ENCODE measurements at regions not wholly inside any gene's neighbourhood (a gene's known extent, or its start where the extent isn't known, plus 50 kb on each side); places are given as distances from the start of the nearest gene placed in this dataset.
"Not testable (repeated sequence)": the region's sequence is repeated elsewhere in the genome, so short reads cannot be mapped to it uniquely, and the experiment has no call there.

DNA sequence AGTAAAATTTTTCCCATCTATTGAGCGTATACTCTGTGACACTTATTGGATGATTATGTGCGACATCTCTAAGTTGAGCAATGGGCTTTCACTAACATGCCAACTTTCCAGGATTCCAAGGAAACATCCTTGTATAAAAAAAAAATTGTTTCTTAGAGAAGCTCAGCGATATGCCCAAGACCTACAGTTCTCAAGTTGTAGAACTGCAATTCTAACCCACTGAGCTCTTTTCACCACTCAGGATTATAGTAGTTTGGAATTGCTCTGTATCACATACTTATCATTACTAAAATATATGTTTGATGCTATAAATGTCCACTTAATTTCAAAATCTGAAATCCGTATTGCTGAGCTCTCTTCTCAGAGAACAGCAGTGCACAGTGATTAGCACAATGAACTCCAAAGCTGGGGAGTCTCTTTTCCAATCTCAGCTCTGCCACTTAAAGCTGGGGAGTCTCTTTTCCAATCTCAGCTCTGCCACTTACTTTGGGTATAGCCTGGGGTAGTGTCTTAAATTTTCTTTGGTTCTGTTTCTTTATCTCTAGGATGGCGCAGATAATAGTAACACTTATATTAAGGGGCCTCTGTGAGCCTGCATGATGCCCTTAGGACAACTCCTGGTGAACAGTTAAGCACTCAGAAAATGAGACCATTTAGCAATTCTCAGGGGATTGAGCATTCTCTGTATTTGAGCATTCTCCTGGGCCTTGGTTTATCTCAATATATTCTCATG, 1722.2 kb upstream of the AGA start:
- no peak for FAIRE-seq

DNA sequence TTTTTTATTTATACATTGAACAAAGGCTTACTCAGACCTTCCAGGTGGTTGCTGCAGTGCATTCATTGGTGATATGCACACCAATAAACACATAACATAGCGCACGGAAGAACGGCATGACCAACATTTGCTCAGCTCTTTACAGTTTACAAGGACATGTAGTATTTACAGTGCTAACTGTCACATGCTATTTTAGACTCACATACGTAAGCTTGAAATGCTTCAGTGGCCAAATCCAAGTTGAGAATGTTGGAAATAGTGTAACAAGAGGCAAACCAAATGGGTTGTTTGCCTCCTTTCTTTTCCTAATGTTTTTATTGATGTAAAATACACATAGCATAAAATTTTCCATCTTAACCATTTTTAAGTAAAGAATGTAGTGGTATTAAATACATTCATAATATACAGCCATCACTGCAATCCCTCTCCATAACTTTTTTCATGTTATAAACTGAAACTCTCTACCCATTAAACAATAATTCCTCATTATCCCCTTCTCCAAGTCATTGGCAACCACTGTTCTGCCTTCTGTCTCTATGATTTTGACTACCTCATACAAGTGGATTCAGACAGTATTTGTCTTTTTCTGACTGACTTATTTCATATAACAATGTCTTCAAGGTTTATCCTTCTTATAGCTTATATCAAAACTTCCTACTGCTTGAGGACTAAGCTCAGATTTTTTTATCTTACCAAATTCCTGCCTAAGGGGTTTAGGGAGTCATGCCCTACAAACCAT, 1722.9 kb upstream of the AGA start:
- no peak for FAIRE-seq

DNA sequence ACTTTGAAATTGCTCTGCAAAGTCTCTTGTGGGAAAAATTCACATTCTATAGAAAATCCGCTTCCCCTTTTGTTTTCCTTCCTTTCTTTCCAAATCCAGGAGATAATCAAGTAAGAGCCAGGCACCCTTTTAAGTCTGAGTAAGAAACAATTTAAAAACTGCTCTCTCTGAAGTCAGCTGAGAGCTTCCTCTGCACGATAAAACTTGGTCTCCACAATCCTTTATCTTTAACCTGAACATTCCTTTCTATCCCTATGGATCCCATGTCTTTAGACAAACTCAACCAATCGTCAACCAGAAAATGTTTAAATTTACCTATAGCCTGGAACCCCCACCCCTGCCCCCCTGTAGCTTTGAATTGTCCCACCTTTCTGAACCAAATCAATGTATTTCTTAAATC, 1723.6 kb upstream of the AGA start:
- no peak for FAIRE-seq

DNA sequence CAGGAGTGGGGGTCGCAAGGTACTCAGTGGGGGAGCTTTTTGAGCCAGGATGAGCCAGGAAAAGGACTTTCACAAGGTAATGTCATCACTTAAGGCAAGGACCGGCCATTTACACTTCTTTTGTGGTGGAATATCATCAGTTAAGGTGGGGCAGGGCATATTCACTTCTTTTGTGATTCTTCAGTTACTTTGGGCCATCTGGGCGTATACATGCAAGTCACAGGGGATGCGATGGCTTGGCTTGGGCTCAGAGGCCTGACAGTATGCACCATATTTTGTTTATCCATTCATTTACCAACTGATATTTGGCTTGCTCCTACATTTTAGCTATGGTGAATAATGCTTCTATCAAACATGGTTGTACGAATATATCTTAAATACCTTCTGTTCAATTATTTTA, 1728.1 kb upstream of the AGA start:
- not testable (repeated sequence) for FAIRE-seq

DNA sequence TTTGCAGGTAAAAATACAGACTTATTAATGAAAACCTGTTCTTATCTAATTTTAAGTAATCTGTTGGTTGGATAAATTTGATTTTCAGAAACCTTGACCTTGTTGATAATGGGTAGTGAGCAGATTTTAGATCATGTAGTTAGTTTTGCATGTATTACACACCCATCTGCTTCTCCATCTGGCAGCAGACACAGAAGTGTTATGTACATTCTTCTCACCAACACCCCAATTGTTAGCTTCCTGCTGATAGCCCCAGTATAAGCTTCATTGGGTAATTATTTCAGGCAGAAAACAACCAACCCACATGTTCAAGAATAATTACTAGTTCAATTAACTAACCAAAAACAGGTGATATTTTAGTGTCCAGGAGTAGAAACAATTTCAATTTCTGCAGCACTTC, 1740.5 kb upstream of the AGA start:
- no peak for FAIRE-seq

DNA sequence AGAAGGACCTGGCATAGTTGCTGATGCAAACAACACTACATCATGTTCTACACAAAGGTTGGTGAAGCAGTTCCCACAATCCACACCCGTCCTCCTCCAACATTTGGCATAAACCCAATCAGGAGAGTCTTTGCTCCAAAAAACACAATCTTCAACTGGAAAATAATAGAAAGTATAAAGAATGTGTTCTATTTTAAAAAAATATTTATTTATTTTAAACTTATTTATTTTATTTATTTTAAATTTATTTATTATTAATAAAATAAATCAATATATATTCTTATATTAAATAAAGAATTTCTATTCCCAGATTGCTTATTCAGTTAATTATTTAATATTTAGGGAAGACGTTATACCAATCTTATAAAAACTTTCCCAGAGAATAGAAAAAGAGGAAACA, 1753.7 kb upstream of the AGA start:
- FAIRE-seq, result peak; percentile 96

DNA sequence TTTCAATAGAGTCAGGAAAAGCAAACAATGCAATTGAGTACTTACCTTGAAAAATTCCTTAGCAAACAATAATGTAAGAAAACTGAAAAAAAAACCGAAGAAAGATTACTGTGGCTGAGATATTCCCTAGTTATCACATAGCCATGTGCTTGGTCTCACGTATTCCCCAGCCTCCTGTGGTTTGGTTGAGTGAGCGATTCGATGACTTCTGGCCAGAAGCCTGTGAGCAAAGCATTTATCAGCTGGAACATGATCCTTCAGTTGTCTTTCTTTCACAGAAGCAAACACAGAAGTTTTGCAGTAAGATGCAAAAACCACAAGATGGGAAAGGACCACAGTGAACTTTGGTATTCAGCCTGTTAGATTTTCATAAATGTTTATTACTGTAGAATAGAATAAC, 1754.3 kb upstream of the AGA start:
- no peak for FAIRE-seq

DNA sequence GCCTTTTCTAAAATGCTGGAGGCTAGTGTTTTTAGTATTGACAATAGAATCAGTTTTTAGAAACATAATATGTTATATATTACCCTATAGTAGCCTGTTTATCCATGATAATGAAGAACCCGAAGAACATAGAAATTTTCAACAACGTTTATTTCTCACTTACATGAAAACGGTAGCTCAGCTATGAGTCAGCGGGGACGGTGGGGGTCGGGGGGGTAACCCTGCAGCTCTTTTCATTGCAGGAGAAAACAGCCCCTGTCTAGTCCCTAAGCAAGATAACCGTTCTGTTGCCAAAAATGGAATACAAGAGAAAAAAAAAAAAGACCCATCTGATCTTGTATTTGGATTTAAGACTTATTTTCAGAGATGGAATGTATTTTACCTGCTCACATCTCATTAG, 1758.4 kb upstream of the AGA start:
- FAIRE-seq, result no peak

DNA sequence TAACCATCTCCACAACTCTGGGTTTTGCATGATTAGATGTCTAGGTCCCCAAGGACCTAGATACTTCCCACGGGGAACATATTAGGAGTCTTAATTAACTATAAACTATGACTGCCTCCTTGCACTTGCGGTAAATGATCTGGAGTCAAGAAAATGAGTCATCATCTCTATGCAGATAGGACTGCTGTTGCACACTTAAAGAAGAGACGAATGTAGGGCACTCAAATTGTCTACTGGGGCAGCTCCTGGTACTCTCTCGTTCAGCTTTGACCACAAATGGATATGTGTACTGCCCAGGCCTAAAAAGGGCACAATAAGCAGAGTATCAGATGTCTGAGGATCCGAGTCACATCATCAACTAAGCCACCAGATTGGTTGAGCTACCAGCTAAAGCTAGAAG, 1783.4 kb upstream of the AGA start:
- no peak for FAIRE-seq

DNA sequence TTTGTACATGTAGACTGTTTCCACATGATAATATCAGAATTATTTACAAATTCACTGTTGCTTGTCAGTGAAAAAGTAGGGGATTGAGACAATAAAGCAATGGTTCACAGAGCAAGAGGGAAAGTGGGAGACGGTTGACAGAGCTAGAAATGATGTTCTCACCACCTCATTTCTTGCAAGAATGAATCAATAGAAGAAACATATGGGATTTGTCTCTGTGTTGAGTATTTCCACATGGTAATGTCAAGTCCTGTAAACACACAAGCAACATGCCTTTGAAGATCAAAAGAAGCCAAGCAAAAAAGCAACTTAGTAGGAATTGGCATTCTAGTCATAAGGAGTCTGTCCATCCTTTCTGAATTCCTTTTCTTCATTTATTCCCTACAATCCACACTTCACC, 1806.6 kb upstream of the AGA start:
- FAIRE-seq, result no peak

DNA sequence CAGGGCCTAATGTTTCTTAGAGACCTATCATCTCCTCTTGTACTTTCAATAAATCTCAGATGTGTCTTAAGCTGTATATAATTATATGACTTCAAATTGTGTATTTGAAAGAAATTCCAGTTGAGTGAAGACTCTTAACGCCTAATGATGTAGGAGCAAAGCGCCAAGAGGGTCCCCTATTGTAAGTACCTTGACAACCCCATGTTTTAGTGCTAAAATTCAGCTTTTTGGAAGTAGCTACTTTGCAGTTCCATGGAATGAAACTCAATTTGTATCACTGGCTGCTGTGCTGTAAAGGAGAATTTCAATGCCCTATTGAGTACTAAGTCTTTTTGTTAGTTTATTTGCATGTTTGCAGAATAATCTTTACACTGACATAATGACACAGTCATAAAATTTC, 1826.6 kb upstream of the AGA start:
- no peak for FAIRE-seq

DNA sequence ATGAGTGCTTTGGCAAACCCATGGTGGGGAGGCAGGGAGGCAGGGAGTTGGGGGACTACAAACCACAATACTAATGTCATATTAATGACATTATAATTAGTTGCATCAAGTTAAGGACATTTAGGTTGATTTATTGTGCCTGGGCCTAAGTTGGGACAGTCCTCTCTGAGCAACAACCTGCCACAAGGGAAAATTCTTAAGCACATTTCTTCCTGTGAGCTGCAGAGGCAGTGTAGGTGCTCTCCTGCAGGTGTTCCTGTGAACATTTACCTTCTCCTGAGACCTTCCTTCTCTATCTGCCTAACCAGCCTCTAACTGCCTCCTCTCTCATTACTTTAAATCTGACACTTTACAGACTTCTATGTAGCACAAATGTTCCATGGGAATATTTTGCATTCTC, 1830.0 kb upstream of the AGA start:
- no peak for FAIRE-seq

DNA sequence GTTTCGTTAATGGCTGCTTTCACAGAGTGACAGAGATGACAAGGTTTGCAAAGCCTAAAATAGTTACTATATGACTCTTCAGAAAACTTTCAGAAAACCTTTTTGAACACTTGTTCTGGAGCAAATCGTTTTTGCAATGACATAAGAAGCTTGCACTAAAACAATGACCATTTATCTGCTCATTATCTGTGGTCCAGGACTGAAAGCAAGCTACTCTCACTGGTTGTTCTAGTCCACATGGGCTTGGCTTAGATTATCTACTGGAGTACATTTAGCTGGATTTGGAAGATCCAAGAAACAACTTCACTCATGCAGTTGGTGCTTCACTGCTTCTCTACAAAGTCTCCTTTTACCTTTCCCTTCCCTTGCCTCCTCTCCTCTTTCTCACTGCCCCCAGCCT, 1836.4 kb upstream of the AGA start:
- no peak for FAIRE-seq

DNA sequence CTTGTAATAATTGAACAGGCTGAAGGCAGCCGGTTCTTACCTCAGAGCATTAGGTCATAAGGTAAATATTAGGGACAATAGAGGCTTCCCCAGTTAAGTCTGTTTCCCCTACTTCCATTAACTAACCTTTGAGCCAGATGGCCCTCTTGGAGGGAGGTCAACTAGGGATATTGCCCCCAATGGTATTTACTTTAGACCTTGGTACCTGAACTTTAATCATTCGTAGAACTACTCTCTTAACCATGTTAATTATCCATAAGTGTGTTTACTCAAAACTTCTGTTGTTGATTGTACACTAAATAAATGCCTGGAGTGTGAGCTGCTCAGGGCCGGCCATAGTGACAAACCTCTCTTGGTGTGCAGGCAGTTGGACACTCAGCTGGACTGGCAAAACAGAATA, 1843.5 kb upstream of the AGA start:
- no peak for FAIRE-seq

DNA sequence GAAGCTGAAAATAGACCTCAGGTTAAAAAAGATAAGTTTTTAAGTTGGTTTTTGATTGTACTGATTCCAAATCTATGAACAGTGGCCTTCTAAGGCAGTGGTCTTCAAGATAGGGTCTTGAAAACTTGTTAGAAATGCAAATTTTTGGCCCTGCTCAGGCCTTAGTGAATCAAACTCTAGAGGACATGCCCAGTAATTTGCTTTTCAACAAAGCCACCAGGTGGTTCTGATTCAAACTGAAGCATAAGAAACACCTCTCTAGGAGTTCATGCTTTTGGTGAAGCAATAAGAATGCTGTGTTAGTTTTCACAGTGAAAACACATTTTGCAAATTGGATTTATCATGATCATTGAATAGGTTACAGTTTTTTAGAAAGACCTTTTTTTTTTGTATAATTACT, 1849.4 kb upstream of the AGA start:
- FAIRE-seq, result no peak

DNA sequence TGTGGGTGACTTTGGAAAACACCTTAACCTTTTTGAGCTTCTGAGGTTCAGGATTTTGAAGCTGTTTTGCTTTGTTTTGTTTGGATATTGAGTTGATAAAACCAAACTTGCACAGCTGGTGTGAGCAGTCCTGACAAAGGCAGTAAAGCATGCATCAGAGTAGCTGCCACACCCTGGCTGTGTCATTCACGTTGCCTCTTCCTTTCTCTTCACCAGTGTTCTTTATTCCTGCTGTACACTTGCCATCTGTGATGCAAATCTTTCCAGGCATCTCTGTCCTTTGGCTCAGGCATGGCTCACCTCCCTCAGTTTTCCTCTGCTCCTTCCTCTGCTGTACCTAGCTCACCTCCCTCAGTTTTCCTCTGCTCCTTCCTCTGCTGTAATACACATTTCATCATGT, 1850.2 kb upstream of the AGA start:
- FAIRE-seq, result no peak

DNA sequence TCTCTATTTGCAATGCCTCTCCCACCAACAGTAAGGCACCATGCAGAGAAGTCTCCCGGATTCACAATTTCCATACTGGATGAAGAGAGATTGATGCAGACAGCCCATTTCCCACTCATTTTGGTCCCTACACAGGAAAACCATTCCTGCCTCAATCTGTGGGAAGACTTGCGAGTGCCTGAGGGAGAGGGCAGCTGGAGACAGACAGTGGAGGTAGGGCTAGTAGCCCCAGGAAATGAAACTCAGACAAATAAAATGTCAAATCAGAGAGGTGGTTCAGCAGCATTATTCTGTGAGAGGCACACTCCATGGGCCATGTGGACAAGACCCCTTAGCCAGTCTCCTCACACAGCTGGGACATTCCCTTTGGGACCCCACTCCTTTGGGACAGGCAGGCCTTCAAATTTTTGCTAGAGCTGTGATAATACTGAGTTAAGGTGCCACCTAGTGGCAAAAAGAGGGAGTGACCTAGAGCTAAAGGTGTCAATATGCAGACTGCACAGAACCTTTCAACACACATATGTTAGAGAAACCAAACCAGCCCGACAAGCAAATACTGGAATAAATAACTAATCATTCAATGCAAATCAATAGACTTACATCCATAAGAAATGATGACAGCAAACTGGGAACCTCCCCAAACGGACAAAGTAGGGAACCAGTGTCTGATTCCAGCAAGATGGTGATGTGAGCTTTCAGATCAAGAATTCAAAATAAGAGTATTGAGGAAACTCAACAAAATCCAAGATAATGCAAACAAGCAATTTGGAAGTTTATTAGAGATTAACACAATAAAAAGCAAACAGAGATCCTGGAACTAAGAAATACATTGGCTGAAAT, 1865.3 kb upstream of the AGA start:
- no peak for FAIRE-seq

DNA sequence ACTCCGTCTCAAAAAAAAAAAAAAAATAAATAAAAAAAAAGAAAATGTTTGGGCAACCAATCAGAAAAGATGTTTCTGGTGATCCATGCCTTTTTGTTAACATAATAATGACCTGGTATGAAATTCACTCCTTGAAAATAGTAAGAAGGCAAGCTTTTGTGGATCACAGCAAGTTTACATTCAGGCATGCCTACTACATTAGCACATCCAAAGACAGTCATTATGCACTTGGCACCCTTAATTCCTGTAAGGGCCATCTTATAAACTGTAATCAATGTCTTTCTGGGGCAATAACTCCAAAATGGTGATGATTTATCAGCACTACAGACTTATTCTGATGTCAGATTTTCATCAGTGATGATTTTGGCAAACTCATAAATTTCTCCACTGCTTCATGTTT, 1871.6 kb upstream of the AGA start:
- no peak for FAIRE-seq

DNA sequence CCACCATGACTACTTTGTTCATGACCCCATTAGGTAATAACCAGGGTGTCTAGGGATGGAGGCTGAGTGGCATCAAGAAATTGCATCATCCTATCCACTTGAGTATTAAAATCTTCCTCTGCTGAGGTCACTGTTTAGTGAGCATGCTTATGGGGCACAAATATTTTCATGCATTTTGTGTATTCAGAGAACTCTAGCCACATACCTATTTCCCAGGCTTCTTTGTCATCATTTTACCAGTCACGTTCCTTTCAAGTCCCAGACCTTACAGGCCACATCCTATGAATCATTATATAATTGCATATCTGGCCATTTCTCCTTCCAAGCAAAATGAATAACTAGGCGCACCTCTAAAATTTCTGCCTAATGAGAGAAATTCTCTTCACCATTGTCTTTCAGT, 1882.9 kb upstream of the AGA start:
- FAIRE-seq, result no peak

DNA sequence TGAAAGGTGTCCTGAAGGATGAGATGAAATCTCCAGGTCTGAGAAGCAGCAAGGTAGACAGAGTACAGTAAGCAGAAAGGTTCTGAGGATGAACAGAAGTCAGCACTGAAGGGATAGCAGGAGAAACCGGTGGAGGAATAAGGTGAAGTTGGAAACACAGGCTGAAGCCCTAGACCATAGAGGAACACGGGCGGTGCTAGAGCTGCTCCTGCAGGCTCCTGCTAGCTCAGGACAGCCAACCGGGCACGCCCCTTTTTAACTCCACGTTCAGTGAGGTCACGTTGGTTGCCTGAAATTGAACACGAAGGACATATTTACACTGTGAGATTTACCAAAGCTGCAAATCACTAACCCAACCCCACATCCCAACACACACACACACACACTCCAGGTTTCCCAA, 1886.4 kb upstream of the AGA start:
- no peak for FAIRE-seq

DNA sequence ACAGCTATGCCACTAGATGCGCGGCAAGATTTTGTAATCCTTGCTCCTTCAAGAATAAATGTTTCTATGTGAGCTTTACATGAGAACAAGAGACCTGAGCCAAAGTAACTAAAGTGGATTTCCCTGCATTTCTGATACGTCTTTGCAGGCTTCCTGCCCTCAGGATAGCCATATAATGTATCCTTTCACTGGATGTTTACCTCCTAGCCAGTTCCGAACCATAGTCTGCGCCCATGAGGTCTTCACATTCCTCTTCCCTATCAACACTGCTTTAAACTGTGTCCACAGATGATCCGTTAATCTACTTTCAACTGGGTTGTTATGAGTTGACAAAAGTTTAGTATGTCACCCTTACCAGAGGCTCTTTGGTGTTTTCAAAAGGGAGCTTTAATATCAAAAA, 1889.1 kb upstream of the AGA start:
- FAIRE-seq, result no peak

DNA sequence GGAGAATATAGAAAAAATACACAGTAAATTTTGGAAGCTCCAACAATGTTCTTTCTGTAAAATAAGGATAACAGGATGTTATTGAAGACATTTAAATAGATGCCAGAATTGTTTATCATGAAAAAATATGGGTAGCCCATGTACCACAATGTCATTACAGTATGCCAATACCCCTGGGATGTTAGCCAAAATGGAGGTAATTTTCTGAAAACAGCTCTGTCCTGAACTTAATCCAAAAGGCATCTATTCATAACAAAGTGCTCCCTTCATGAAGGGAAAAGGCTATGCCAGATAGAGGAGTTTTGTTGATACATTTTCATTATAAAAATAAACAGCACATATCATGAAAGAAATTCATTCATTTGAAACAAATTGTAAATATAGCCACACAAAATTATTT, 1902.6 kb upstream of the AGA start:
- FAIRE-seq, result no peak

DNA sequence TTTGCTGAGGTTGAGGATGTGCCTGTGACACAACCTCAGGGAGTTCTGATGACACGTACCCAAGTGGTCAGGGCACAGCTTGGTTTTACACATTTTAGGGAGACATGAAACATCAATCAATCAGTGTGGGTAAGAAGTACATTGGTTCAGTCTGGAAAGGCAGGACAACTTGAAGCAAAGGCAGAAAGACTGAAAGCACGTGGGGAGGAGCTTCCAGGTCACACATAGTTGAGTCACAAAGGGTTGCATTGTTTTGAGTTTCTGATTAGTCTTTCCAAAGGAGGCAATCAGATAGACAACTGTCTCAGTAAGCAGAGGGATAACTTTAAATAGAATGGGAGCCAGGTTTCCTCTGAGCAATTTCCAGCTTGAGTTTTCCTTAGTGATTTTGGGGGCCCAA, 1910.0 kb upstream of the AGA start:
- no peak for FAIRE-seq

DNA sequence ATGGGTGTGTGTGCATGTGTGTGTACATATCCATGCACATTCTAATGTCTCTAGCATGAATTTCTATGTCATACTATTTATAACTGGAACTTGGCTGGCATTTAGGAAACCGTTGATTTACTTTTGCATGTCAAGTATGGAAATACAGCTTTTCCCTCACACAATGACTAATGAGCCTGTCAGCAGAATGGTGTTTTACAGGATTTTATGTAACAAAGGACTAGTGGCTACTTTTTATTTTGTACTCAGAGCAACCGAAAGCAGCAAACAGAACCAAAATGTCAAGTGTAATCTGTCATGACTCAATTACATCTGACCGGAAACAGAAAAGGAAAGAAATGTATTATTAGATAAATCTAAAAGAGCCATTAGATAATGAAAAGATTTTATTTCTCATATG, 1911.5 kb upstream of the AGA start:
- no peak for FAIRE-seq
